ENCODE measurements at regions not wholly inside any gene's neighbourhood (a gene's known extent, or its start where the extent isn't known, plus 50 kb on each side); places are given as distances from the start of the nearest gene placed in this dataset.

GRCh38 chr2:71872466-71873051 lies 275.1 kb downstream of the CYP26B1 start:
- DNase-seq (ENCODE audit: low read depth): no peak

GRCh38 chr2:71865391-71865965 lies 282.2 kb downstream of the CYP26B1 start:
- peak; percentile 88 for DNase-seq (ENCODE audit: low read depth)

- DNase-seq (ENCODE audit: low read depth): peak; percentile 63
Observed at GRCh38 chr2:71864085-71864484, 283.6 kb downstream of the CYP26B1 start.

- DNase-seq (ENCODE audit: low read depth): no peak
Observed at GRCh38 chr2:71863396-71863795, 284.3 kb downstream of the CYP26B1 start.

- DNase-seq (ENCODE audit: low read depth): no peak
Observed at GRCh38 chr2:71862921-71863320, 284.7 kb downstream of the CYP26B1 start.

- DNase-seq (ENCODE audit: low read depth): no peak
Observed at GRCh38 chr2:71861186-71862160, 286.2 kb downstream of the CYP26B1 start.

- DNase-seq (ENCODE audit: low read depth): no peak
Observed at GRCh38 chr2:71860381-71860926, 287.2 kb downstream of the CYP26B1 start.

- DNase-seq (ENCODE audit: low read depth): no peak
Observed at GRCh38 chr2:71859211-71859847, 288.3 kb downstream of the CYP26B1 start.

GRCh38 chr2:71858071-71858470 lies 289.6 kb downstream of the CYP26B1 start:
- no peak for DNase-seq (ENCODE audit: low read depth)

- DNase-seq (ENCODE audit: low read depth): no peak
Observed at GRCh38 chr2:71857636-71858035, 290.0 kb downstream of the CYP26B1 start.

- peak; percentile 62 for DNase-seq (ENCODE audit: low read depth)
Observed at GRCh38 chr2:71856773-71857525, 290.7 kb downstream of the CYP26B1 start.

GRCh38 chr2:71853858-71854257 lies 293.8 kb downstream of the CYP26B1 start:
- DNase-seq (ENCODE audit: low read depth): no peak

- no peak for DNase-seq (ENCODE audit: low read depth)
Observed at GRCh38 chr2:71852141-71852711, 295.4 kb downstream of the CYP26B1 start.

GRCh38 chr2:71851094-71851750 lies 296.4 kb downstream of the CYP26B1 start:
- DNase-seq (ENCODE audit: low read depth): peak; percentile 39

GRCh38 chr2:71850306-71850801 lies 297.3 kb downstream of the CYP26B1 start:
- no peak for DNase-seq (ENCODE audit: low read depth)

- DNase-seq (ENCODE audit: low read depth): no peak
Observed at GRCh38 chr2:71849607-71850305, 297.9 kb downstream of the CYP26B1 start.

- DNase-seq (ENCODE audit: low read depth): no peak
Observed at GRCh38 chr2:71849111-71849510, 298.6 kb downstream of the CYP26B1 start.

GRCh38 chr2:71846669-71847291 lies 300.9 kb downstream of the CYP26B1 start:
- peak; percentile 77 for DNase-seq (ENCODE audit: low read depth)

GRCh38 chr2:71846072-71846471 lies 301.6 kb downstream of the CYP26B1 start:
- no peak for DNase-seq (ENCODE audit: low read depth)
